Inferior parietal cortex (tissue), 1 donor: ENCODE measurements at regions not wholly inside any gene's neighbourhood (a gene's known extent, or its start where the extent isn't known, plus 50 kb on each side); places are given as distances from the start of the nearest gene placed in this dataset.
"Not testable (repeated sequence)": the region's sequence is repeated elsewhere in the genome, so short reads cannot be mapped to it uniquely, and the experiment has no call there.

ENCODE experiments used
- DNase-seq: peaks from one replicate; pipeline ENCODE4 v3.0.0-alpha.2; 2016; ENCODE audit errors: extremely low spot score

DNA sequence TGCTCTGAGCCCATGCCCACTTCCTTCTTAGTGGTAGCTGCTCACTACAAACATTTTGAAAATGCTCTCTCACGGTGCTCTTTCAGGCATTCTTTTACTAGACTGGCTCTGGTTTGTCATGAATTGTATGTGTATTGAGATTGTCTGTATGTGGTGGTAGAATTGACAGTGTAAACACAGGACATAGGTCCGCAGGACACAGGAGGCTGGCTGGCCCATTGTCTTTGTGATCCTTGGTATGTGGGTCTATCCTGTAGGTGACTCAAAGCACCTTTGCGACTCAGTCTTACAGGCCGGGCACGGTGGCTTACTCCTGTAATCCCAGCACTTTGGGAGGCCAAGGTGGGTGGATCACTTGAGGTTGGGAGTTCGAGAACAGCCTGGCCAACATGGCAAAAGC is 250.9 kb downstream of the C12orf75 start:
- DNase-seq: no peak

DNA sequence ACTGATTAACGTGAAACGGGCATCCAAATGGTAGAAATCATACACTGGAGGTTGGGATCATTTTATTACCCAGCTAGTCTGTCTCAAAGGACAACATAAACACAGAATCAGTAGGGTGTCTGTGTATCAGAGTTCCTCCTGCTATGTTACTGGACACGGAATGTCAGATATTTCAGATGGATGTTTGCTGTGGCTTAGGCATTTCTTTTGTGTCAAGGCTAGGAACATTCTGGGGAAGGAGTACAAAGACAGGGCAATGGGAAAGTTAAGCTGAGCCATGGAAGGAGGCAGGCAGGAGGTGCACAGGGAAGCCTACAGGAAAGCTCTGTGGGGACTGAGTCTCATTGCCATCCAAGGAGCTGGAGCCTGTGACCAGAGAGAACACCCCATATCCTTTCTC is 254.6 kb downstream of the C12orf75 start:
- no peak for DNase-seq

DNA sequence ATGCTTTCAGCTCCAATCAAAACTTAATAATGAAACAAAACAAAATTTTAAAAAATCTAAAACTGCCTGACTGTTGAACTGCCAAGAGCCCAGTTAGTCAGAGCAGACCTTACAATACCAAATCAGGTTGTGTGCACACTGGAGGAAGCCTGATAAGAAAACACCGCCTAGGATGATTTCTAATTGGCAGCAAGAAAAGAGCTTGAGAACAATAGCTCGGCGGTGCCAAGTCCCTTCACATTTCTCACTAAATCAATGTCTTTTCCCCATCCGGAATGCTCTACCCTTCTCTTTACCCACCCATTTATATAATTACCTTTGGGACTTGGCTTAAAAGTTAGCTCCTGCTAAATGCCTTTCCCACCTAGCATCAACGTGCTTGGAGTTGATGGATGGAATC is 256.7 kb downstream of the C12orf75 start:
- no peak for DNase-seq

DNA sequence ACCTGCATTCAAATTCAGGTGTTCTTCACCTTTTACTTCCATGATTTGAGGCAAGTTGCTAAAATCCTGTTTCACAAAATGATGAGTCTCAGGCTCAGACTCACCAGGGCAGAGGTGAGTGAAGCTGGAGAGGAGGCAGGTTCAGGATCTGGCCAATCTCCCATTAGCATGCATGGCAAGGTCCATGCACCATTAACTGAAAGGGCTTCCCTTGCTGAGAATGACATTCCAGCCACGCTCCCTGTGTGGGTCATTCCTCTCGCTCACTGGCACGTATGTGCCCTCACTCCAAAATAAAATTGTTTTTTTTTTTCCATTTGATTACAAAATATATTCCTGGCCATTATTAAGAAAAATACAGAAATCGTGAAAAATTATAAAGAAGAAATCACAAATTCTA is 257.6 kb downstream of the C12orf75 start:
- no peak for DNase-seq

DNA sequence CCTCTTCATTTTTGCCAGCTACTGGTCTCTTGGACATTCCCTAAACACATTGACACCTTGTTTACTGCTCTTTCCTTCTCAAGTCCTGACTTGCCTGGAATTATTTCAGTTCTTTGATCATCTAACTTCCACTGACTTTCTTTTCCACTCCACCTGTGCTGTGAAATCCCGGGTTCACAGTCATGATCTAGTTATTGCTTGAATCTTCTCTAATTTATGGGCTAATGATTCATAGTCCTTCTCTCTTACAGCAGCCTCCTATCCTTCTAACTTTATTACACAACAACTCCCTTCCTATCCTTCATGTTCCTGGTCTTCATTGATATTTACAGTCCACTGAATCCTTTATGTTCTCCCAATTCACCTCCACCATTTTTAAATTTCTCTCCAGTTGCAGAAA is 260.1 kb downstream of the C12orf75 start:
- no peak for DNase-seq

DNA sequence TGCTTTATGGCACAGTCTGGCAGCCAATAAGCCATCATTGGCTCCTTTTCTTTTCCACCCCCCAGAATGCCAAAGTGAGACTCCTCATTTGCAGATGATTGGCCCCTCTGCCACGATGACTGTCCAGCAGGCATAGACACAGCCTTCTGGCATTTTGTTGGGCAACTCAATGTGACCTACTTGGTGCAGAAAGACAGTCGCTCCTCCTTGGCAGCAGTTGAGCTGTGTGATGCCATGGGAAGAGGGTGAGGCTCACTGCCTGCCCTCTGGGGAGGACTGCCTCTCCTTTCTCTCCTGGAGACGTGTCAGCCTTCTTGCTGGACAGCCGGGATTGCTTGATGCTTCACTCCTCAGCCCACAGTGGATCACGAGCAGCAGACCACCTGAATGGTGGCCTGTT is 264.9 kb downstream of the C12orf75 start:
- no peak for DNase-seq

DNA sequence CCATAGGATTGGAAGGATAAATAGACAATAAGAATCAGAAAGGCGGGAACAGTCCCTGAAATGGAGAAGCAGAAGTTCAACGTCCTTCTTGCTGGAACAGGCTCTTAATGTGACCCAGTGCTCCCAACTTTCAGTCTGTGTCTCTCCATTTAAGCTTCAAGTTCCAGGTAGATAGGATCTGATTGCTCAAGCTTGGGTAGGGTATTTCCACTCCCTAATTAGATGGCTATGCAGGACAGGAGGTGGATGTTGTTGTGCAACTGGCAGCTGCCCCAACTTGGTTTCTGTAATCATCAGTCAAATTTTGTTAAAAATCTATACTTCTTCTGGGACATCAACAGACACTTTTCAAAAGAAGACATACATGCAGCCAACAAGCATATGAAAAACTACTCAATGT is 266.2 kb downstream of the C12orf75 start:
- DNase-seq: no peak

DNA sequence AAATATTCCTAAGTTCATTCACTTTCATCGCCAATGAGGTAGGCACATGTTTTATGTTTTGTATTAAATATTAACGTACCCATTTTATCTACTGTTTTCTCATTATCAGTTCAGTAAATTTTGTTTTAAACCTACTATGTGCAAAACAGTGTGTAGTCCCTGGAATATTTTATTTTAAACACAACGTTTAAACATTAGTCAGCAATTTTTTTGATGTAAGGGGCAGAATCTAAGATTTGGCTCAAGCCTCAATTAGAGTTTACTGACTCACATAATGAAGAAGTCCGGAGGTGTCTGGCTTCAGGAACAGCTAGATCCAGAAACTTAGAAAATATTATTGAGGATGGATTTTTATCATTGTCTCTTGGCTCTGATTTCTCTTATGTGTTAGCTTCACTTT is 267.5 kb downstream of the C12orf75 start:
- no peak for DNase-seq

DNA sequence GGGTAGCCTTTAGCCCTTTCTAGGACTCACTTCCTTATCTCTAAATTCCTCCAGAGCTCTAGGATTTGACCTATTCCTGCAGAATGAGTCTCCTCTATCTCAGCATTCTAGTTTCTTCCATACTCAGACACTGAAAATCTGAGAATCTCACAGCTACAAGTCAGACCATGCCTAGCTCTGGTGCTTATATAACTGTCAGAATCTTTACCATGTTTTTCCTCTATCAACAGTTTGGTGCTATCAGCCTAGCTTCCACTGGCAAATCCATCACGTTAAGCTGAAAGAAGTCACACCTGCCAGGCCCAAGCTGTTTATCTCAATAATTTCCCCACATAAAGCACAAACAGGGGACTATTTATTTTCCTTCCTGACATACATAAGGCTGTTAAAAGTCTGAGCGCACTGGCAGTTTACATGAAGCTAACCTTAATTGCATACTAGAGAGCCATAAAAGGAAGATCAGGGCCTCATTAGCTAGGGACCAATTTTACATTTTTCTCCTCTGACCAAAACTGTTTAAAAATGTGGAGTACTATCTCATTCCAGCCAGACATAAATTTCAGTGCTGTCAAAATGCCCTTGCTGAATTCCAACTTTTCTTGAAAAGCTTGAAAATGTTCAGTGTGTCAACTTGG is 270.5 kb downstream of the C12orf75 start:
- peak; percentile 2 for DNase-seq

DNA sequence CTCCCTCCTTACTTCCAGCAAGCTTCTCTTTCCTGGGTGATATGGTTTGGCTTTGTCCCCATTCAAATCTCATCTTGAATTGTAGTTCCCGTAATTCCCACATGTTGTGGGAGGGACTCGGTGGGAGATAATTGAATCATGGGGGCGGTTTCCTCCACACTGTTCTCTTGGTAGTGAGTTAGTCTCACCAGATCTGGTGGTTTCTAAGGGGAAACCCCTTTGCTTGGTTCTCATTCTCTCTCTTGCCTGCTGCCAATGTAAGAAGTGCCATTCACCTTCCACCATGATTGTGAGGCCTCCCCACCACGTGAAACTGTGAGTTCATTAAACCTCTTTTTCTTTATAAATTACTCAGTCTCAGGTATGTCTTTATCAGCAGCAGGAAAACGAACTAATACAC is 271.8 kb downstream of the C12orf75 start:
- not testable (repeated sequence) for DNase-seq

DNA sequence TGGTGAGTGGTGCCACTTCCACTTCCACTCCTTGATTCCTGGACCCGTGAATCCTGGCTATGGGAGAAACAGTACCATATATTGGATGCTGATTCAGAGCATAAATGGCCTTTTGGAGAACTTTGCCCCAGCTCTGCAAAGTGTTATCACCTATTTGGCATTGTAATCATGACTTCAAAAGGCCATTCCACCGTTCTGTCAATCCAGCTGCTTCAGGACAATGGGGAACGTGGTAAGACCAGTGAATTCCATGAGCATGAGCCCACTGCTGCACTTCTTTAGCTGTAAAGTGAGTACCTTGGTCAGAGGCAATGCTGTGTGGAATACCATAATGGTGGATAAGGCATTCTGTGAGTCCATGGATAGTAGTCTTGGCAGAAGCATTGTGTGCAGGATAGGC is 273.8 kb downstream of the C12orf75 start:
- DNase-seq: not testable (repeated sequence)

DNA sequence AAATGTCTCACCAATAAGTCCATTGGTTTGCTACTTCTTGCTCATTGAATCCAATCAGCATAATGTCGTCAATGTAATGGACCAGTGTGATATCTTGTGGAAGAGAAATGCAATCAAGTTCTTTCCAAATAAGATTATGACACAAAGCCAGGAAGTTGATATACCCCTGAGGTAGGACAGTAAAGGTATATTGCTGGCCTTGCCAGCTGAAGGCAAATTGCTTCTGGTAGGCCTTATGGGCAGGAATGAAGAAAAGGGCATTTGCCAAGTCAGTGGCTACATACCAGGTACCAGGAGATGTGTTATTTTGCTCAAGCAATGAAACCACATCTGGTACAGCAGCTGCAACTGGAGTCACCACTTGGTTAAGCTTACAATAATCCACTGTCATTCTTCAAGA is 276.1 kb downstream of the C12orf75 start:
- not testable (repeated sequence) for DNase-seq

DNA sequence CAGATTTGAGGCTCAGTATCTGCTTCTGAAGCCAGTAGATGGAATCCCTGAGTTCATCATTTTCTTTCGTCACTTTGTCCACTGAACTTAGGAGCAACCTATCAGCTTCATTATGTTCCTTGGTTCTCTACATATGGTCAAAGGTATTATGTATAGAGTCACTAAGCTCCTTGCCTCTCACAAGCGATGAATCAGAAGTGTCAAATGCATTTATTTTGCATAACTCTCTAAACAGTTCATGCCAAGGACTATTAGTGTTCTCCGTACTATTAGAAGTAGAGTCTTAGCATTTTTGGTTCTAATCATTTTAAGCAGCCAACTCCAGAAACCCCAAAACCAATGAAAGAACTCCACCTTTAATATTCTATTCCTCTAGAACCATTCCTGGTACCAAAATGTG is 278.5 kb downstream of the C12orf75 start:
- not testable (repeated sequence) for DNase-seq

DNA sequence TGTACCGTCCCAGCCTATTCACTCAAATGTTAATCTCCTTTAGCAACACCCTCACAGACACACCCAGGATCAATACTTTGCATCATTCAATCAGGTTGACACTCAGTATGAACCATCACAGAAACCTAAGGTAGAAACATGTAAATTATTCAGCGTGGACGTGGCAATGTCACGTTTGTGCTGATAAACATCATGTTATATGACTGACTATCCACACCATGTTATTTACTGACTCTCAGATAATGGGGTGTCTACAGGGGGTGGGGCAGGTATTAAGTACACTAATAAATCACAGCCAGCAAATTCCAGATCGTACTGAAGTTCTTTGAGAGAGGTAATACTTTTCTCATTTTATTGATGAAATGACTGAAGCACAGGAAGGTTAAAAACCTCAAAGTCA is 280.0 kb downstream of the C12orf75 start:
- DNase-seq: no peak

DNA sequence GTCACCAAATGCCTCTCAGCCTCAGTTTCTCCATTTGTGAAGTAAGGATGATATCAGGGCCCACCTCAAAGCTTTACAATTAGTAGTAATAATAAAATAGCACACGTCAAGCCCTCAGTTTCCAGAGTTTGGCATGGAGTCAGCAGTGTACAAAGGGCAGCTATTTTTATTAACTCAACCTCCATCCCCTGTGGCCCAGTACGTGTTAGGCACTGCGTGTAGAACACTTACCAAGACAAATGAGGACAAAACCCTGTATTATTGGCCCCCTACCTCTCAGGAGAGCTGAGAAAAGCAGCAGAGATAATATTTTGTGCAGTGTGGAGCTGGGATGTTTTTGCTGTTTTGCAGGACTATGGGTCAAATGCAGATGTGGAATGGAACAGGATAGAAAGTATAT is 280.8 kb downstream of the C12orf75 start:
- no peak for DNase-seq

DNA sequence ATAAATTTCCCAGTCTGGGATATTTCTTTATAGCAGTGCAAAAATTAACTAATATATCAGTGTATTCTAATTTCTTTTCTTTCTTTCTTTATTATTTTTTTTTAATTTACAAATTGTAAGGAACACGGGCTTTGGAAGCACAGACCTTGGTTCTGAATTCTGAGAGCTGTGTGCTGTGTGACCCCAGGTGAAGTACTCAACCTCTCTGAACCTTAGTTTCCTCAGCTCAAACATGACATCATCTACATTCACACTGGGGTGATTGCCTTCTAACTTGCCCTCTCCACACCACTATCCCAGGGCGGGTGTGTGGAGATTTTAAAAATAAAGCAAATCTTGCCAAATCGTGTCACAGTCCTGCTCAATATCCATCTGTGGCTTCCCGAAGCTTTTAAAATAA is 282.8 kb downstream of the C12orf75 start:
- no peak for DNase-seq

DNA sequence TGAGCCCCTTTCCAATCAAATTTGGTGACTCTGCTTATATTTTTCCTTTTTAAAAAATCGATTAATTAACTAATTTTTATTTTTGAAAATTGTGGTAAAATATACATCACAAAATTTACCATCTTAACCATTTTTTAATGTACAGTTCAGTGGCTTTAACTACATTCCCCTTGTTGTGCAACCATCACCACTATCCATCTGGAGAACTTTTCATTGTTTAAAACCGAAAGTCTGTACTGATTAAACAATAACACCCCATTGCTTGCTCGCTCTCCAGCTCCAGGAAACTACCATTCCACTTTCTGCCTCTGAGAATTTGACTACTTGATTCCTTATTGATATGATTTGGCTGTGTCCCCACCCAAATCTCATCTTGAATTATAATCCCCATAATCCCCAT is 283.4 kb downstream of the C12orf75 start:
- no peak for DNase-seq

DNA sequence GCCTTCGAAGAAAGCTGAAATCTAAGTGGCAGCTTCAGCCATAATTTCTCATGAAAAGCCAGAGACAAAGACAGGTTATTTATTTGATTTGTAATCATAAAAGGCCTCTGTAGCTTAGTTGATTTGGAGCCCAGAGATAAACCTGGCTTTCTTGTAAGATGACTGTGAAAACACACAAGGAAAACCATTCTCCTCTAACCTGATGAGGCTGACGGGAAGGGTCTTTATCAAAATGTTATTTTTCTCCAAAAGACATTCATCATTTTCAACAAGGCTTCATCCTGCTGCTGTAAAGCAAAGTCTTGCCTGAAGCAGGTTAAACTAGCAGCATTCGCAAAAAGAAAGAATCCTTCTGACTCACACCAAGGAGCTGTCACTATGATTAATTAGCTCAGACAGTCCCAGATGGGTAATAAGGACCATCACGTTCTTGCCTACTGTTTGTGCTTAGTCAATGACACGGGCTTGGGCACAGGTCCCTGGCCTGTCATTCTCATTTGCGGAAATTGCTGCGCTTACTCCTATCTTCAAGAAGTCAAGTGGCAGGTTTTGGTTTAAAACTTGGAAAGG is 286.6 kb downstream of the C12orf75 start:
- no peak for DNase-seq

DNA sequence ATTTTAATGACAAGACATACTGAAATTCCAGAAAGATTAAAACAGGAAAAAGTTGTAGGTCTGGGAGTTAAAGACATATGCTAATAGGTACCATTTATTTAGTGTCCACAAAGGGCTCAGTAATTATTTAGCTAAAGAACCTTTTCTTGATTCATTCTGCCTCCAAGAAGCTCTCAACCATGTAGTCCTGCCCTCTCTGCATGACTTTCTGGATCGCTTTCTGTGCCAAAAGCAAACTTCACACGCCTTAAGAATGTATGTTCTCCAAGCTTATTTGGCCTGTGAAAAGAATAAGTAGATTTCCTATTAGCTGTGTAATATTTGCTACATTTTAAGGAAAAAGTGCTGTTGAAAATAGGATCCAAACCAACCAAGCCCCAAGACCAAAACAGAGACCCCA is 291.7 kb downstream of the C12orf75 start:
- DNase-seq: no peak

DNA sequence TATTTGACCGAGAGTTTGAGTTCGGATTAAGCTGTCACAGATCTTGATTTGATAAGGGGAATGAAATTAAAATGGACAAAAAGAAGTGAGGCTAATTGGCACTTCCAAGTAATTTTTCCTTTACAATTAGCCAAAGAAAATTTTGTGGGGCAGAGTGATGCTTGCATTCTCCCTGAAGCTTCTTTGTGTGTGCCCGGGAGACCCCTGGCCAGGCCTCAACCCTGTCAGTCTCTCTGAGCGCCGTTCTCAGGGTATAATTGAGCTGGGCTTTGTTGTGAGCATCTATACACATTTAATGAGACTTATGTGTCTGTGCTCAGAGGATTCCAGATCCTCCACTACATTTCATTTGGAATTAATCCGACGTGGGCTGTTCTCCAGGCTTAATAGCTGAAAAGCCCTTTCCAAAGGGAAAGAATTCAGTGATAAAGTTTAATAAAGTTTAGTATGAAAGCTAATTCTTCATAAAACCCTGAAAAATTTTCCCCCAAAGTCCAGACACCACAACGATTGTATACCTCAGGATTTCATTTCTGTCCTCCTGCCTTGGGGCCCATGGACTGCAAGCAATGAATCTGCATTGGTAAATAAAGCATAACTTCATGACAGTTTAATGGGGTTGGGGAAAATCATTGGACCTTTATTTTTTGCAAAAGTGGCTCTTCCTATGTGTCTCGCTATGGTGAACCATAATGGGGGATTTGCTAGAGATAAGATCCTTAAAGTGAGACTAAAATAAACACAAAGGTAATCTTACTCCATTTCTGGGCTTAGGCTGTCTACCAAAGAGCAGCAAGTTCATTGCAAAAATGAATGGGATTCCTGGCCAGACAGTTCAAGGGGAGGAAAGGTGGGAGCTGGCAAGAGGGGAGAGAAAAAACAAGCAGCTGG is 292.6 kb downstream of the C12orf75 start:
- no peak for DNase-seq

DNA sequence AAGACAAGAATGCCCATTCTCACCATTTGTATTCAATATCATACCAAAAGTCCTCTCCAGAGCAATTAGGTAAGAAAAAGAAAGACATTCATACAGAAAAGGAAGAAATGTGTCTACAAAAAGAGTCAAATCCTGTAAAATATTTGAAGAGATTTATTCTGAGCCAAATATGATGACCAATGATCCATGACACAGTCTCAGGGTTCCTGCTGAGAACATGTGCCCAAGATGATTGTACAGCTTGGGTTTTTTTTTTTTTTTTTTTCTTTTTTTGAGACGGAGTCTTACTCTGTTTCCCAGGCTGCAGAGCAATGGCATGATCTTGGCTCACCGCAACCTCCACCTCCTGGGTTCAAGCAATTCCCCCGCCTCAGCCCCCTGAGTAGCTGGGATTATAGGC is 296.2 kb downstream of the C12orf75 start:
- no peak for DNase-seq

DNA sequence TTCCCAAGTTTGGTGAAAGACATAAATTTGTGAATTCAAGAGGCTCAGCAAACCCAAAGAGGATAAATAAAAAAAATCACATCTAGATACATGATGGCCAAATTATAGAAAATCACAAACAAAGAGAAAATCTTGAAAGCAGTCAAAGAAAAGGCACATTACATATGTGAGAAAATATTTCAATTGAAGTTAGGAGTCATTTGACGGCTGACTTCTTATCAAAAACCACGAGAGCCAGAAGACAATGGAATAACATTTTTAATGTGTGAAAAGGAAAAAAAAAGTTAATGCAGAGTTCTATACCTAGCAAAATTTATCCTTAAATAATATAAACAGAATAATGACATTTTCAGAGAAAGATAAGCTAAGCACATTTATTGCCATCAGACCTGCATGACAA is 307.0 kb downstream of the C12orf75 start:
- DNase-seq: no peak

DNA sequence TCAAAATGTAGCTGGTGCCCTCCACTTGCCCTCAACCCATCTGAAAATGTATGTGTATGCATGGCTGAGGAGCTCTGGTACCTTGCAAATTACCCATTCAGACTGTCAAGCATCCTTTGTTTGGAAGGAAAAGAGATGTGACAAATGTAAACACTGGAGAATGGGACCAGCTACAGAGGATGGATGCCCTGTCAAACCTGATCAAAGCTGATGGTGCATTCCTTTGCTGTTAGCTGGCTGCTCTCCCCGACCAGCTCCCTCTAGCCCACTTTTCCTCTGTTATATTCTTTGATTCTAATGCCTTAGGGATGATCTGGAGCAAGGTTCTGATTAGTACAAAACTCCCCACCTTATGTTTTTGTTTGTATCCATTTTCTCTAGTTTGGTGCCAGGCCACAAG is 310.3 kb downstream of the C12orf75 start:
- no peak for DNase-seq
